ENCODE measurements at regions not wholly inside any gene's neighbourhood (a gene's known extent, or its start where the extent isn't known, plus 50 kb on each side); places are given as distances from the start of the nearest gene placed in this dataset.

- ChIA-PET CTCF (no interaction called here), POLR2A (no interaction called here)
- WGBS (ENCODE audit: missing lambda C conversion rate), result 1% methylated on average over 2 of the region's 2 CpGs
- ATAC-seq (peak; percentile 87 to 89), DNase-seq (ENCODE audit: low read depth in 1 of 2, low spot score in 1 of 2) (peak in 1 of 2 experiments; percentile 51), FAIRE-seq (no peak)
- no peak overlapping the region for H3K27ac ChIP-seq
- TF ChIP-seq E2F6 (IDR thresholded peaks at IDR 0.05; ENCODE audit: borderline replicate concordance, low read depth) (no peak), MAFK (IDR thresholded peaks at IDR 0.05; ENCODE audit: partially characterized antibody) (peak; percentile 98), CHD4 (IDR thresholded peaks at IDR 0.05; ENCODE audit: borderline replicate concordance) (no peak), ESRRA (IDR thresholded peaks at IDR 0.05; ENCODE audit: borderline replicate concordance, low read length) (no peak), ATOH8 (CRISPR knock-in tag; IDR thresholded peaks at IDR 0.05; ENCODE audit: low read depth) (no peak)
- H3K9me3 ChIP-seq, result peaks cover 6% of the 10 kb centered on the region; the same call in 2 of the 3 replicates
- peak overlapping the region; percentile 41 for H3K4me2 ChIP-seq
- H3K4me1 ChIP-seq, result peaks cover 9% of the 10 kb centered on the region; the same call in 2 of the 3 replicates
- no peak overlapping the region for H3K4me3 ChIP-seq
Measured at GRCh38 chr2:179332903-179333302, 68.3 kb upstream of the SESTD1 start.

GRCh38 chr2:179331061-179331460, 66.4 kb upstream of the SESTD1 start:
- H3K4me2 ChIP-seq, result no peak overlapping the region
- peaks cover 9% of the 10 kb centered on the region; the same call in 2 of the 3 replicates for H3K4me1 ChIP-seq
- no peak for FAIRE-seq
- WGBS (ENCODE audit: missing lambda C conversion rate), result 85% methylated on average over 3 of the region's 3 CpGs
- H3K4me3 ChIP-seq, result no peak overlapping the region
- ChIA-PET CTCF (no interaction called here), POLR2A (no interaction called here)
- H3K9me3 ChIP-seq, result peaks cover 6% of the 10 kb centered on the region; the same call in 2 of the 3 replicates
- no peak for ATAC-seq
- DNase-seq (ENCODE audit: low read depth in 1 of 2, low spot score in 1 of 2), result no peak
- no peak overlapping the region for H3K27ac ChIP-seq
- TF ChIP-seq HOXA7 (CRISPR knock-in tag; IDR thresholded peaks at IDR 0.05) (no peak), RNF2 (IDR thresholded peaks at IDR 0.05; ENCODE audit: borderline replicate concordance, low read depth) (no peak), SMC3 (IDR thresholded peaks at IDR 0.05) (no peak), ZNF302 (CRISPR knock-in tag; IDR thresholded peaks at IDR 0.05) (no peak), CBX8 (IDR thresholded peaks at IDR 0.05) (no peak), REST (IDR thresholded peaks at IDR 0.05) (no peak), TP53 (CRISPR knock-in tag; IDR thresholded peaks at IDR 0.05) (no peak), KDM5A (IDR thresholded peaks at IDR 0.05) (no peak), HOXB13 (CRISPR knock-in tag; IDR thresholded peaks at IDR 0.05; ENCODE audit: low read depth) (no peak), RAD21 (conservative IDR thresholded peaks at IDR 0.05 in 1 of 2, IDR thresholded peaks at IDR 0.05 in 1 of 2) (no peak), CHD4 (IDR thresholded peaks at IDR 0.05; ENCODE audit: borderline replicate concordance) (no peak), HEYL (CRISPR knock-in tag; IDR thresholded peaks at IDR 0.05) (no peak), ATOH8 (CRISPR knock-in tag; IDR thresholded peaks at IDR 0.05; ENCODE audit: low read depth) (no peak), POLR2A (IDR thresholded peaks at IDR 0.05; ENCODE audit: low read length) (no peak), USF2 (IDR thresholded peaks at IDR 0.05) (no peak), RFX5 (IDR thresholded peaks at IDR 0.05) (no peak), FOSL2 (IDR thresholded peaks at IDR 0.05) (no peak), FOSL2 (CRISPR knock-in tag; IDR thresholded peaks at IDR 0.05) (no peak)

Measured in A549 (cell line).